Activated CD4-positive, alpha-beta T cell treated with anti-CD3 and anti-CD28 coated beads, Interleukin-2, amount 50 U/mL, for 4 hours (primary cell): ENCODE measurements at regions not wholly inside any gene's neighbourhood (a gene's known extent, or its start where the extent isn't known, plus 50 kb on each side); places are given as distances from the start of the nearest gene placed in this dataset.

Source experiments
- DNase-seq, 2 experiments: peaks; one replicate each; pipeline ENCODE4 v3.0.0-alpha.2; 2020

- DNase-seq, result no peak
These were observed 747.3 kb upstream of the PIK3C3 start for GRCh38 chr18:41207706-41208105.

- DNase-seq, result no peak
These were observed 748.6 kb upstream of the PIK3C3 start for GRCh38 chr18:41206341-41206830.

- DNase-seq, result no peak
These were observed 755.8 kb upstream of the PIK3C3 start for GRCh38 chr18:41199212-41199611.

- DNase-seq, result no peak
These were observed 757.1 kb upstream of the PIK3C3 start for GRCh38 chr18:41197967-41198366.

- DNase-seq, result no peak
These were observed 784.7 kb upstream of the PIK3C3 start for GRCh38 chr18:41170346-41170745.

GRCh38 chr18:41165625-41166024 is 789.4 kb upstream of the PIK3C3 start:
- DNase-seq, result no peak

- DNase-seq, result no peak
These were observed 792.3 kb upstream of the PIK3C3 start for GRCh38 chr18:41162781-41163180.

- DNase-seq, result no peak
These were observed 792.8 kb upstream of the PIK3C3 start for GRCh38 chr18:41162191-41162590.

- no peak for DNase-seq
These were observed 798.9 kb upstream of the PIK3C3 start for GRCh38 chr18:41155910-41156851.

- DNase-seq, result no peak
These were observed 800.0 kb upstream of the PIK3C3 start for GRCh38 chr18:41155025-41155424.

- DNase-seq, result no peak
These were observed 801.2 kb upstream of the PIK3C3 start for GRCh38 chr18:41153871-41154270.

- no peak for DNase-seq
These were observed 804.7 kb upstream of the PIK3C3 start for GRCh38 chr18:41150316-41150715.

GRCh38 chr18:41146301-41146700 is 808.7 kb upstream of the PIK3C3 start:
- DNase-seq, result no peak

GRCh38 chr18:41145516-41145915 is 809.5 kb upstream of the PIK3C3 start:
- DNase-seq, result no peak

GRCh38 chr18:41144441-41144840 is 810.6 kb upstream of the PIK3C3 start:
- no peak for DNase-seq

- DNase-seq, result no peak
These were observed 814.5 kb upstream of the PIK3C3 start for GRCh38 chr18:41140506-41140905.

- DNase-seq, result no peak
These were observed 819.9 kb upstream of the PIK3C3 start for GRCh38 chr18:41135146-41135545.

- DNase-seq, result no peak
These were observed 820.6 kb upstream of the PIK3C3 start for GRCh38 chr18:41134426-41134825.

GRCh38 chr18:41131050-41131449 is 824.0 kb upstream of the PIK3C3 start:
- DNase-seq, result no peak

GRCh38 chr18:41128545-41128944 is 826.5 kb upstream of the PIK3C3 start:
- no peak for DNase-seq

- no peak for DNase-seq
These were observed 826.9 kb upstream of the PIK3C3 start for GRCh38 chr18:41128126-41128525.

GRCh38 chr18:41126541-41127235 is 828.3 kb upstream of the PIK3C3 start:
- no peak for DNase-seq

GRCh38 chr18:41121116-41121826 is 833.8 kb upstream of the PIK3C3 start:
- no peak for DNase-seq
